Panc1 (cell line): ENCODE measurements at regions not wholly inside any gene's neighbourhood (a gene's known extent, or its start where the extent isn't known, plus 50 kb on each side); places are given as distances from the start of the nearest gene placed in this dataset.
A peak's percentile ranks its signal among the peaks of the same experiment; 100 is the strongest.

ENCODE experiments used
- ATAC-seq: fragments of 200-7000 bp; cut with Tn5 transposase; 2 replicates; pipeline ENCODE4 v1.9.1; 2020; ENCODE audit warnings: mild to moderate bottlenecking, moderate library complexity
- BruUV-seq: library from RNA; stranded (reverse); fragments of 400-500 nt; replicated peaks from 2 replicates; lab custom pipeline; 2021; lab: Mats Ljungman, UMichigan
- CTCF ChIA-PET: fragments of 300-600 bp; sonication (Branson Sonifier 250); formaldehyde crosslinking; loops from one replicate; lab custom pipeline; 2022; ENCODE audit warnings: antibody characterized with exemption; lab: Charles Lee
- POLR2A ChIA-PET: fragments of 300-600 bp; sonication (Branson Sonifier 250); formaldehyde crosslinking; loops from one replicate; lab custom pipeline; 2022; ENCODE audit warnings: antibody characterized with exemption; lab: Charles Lee
- DNase-seq: peaks from one replicate; pipeline ENCODE4 v3.0.0-alpha.2; 2010; ENCODE audit warnings: low read depth, low spot score
- H3K27ac ChIP-seq: 2 replicates; pipeline ENCODE4 v1.5.1; 2011; ENCODE audit warnings: mild to moderate bottlenecking, low read length, inconsistent platforms
- H3K27me3 ChIP-seq: fragments of 200-500 bp; sonication (Bioruptor generic); 2 replicates; pipeline ENCODE4 v1.6.0; 2014; ENCODE audit warnings: low read length, inconsistent platforms; ENCODE audit not compliant: control insufficient read depth, insufficient read depth
- H3K36me3 ChIP-seq: fragments of 200-500 bp; sonication (Bioruptor generic); 2 replicates; pipeline ENCODE4 v1.5.1; 2014; ENCODE audit warnings: inconsistent platforms, mild to moderate bottlenecking, low read length, moderate library complexity; ENCODE audit not compliant: control insufficient read depth, insufficient read depth
- H3K4me1 ChIP-seq: 2 replicates; pipeline ENCODE4 v1.5.1; 2011; ENCODE audit warnings: inconsistent platforms, mild to moderate bottlenecking, low read length, moderate library complexity; ENCODE audit not compliant: control insufficient read depth, insufficient read depth
- H3K4me3 ChIP-seq, 2 experiments: 2 replicates each; pipeline ENCODE4 v1.5.1; 2011 to 2012; ENCODE audit warnings: low read depth in 2 of 2, low read length in 2 of 2, mild to moderate bottlenecking in 2 of 2, inconsistent platforms in 1 of 2, moderate library complexity in 1 of 2
- H3K9me3 ChIP-seq: fragments of 200-500 bp; sonication (Bioruptor generic); 2 replicates; pipeline ENCODE4 v1.5.1; 2014; ENCODE audit warnings: low read depth, mild to moderate bottlenecking, inconsistent platforms, low read length, moderate library complexity; ENCODE audit not compliant: control insufficient read depth, insufficient read depth
- CTCF ChIP-seq: fragments of 450-650 bp; IDR thresholded peaks from 2 replicates; pipeline ENCODE4 v1.5.1; 2017; ENCODE audit warnings: mild to moderate bottlenecking
- POLR2AphosphoS5 ChIP-seq: IDR thresholded peaks from 2 replicates; pipeline ENCODE4 v1.6.1; 2012; ENCODE audit warnings: mild to moderate bottlenecking, low read depth, low read length, moderate library complexity
- REST ChIP-seq, 2 experiments: IDR thresholded peaks; 2 replicates each; pipeline ENCODE4 v1.6.1; 2011 to 2012; ENCODE audit warnings: low read depth in 2 of 2, control low read depth in 1 of 2, low read length in 1 of 2, mild to moderate bottlenecking in 1 of 2, moderate library complexity in 1 of 2; ENCODE audit not compliant: insufficient read depth in 1 of 2
- SIN3A ChIP-seq: IDR thresholded peaks from 2 replicates; pipeline ENCODE4 v1.6.1; 2012; ENCODE audit warnings: low read depth, mild to moderate bottlenecking, low read length, moderate library complexity, borderline replicate concordance; ENCODE audit not compliant: insufficient read depth
- TCF7L2 ChIP-seq: IDR thresholded peaks from 2 replicates; pipeline ENCODE4 v1.6.1; 2011; ENCODE audit warnings: mild to moderate bottlenecking, low read depth, low read length, inconsistent platforms
- in situ Hi-C: cut with HindIII; loops from 2 replicates; pipeline ENCODE4 v1.10.0; 2016; ENCODE audit warnings: low sequenced_read_pairs, low pct_unique_long_range_greater_than_20kb
- intact Hi-C: fragments of 100-400 bp; cut with micrococcal nuclease; formaldehyde crosslinking; loops from one replicate; pipeline ENCODE4 v1.10.0; 2022; ENCODE audit not compliant: unreplicated experiment

- Histone ChIP-seq H3K27ac (no peak overlapping the region), H3K4me1 (no peaks in the 10 kb centered on the region), H3K36me3 (no peaks in the 10 kb centered on the region), H3K4me3 (no peak overlapping the region), H3K9me3 (peaks cover 7% of the 10 kb centered on the region; the same call in 1 of the 2 replicates), H3K27me3 (no peaks in the 10 kb centered on the region)
- DNase-seq, result no peak
- CTCF ChIA-PET, result no interaction called here
- no peak for ATAC-seq
- intact Hi-C loops (no loop called here), in situ Hi-C loops (no loop called here)
- no peak for TF ChIP-seq TCF7L2
- BruUV-seq, result no TSS peak
- POLR2A ChIA-PET, result no interaction called here
Observed at GRCh38 chr12:47548401-47548800, 157.4 kb downstream of the RPAP3 start.

- CTCF ChIA-PET, result interaction anchor here (0.7 kb wide), 1 partner anchor 89 kb away, joined by 3 read pairs; no protein-coding TSS in a partner anchor
- H3K36me3 ChIP-seq, result no peaks in the 10 kb centered on the region
- no peak overlapping the region for H3K27ac ChIP-seq
- peak; percentile 38; the same call in 1 of the 2 replicates for TF ChIP-seq CTCF
- no peak for TF ChIP-seq SIN3A
- in situ Hi-C loops, result no loop called here
- DNase-seq (no peak), ATAC-seq (no peak)
- H3K27me3 ChIP-seq, result no peaks in the 10 kb centered on the region
- BruUV-seq, result no TSS peak
- no peaks in the 10 kb centered on the region for H3K4me1 ChIP-seq
- intact Hi-C loops, result no loop called here
- POLR2A ChIA-PET, result no interaction called here
- no peak overlapping the region for H3K4me3 ChIP-seq
- no peaks in the 10 kb centered on the region for H3K9me3 ChIP-seq
Observed at GRCh38 chr12:47547077-47547476, 158.8 kb downstream of the RPAP3 start.

- Histone ChIP-seq H3K27ac (no peak overlapping the region), H3K4me3 (no peak overlapping the region), H3K9me3 (no peaks in the 10 kb centered on the region), H3K4me1 (no peaks in the 10 kb centered on the region), H3K27me3 (no peaks in the 10 kb centered on the region), H3K36me3 (no peaks in the 10 kb centered on the region)
- ATAC-seq (no peak), DNase-seq (no peak)
- TF ChIP-seq CTCF, result no peak
- TF ChIP-seq SIN3A, result no peak
- TF ChIP-seq POLR2AphosphoS5, result no peak
- no peak for TF ChIP-seq TCF7L2
- TF ChIP-seq REST (IDR thresholded peaks at IDR 0.05; ENCODE audit: insufficient read depth in 1 of 2, low read depth in 2 of 2, low read length in 1 of 2), result no peak
- no TSS peak for BruUV-seq
- ChIA-PET POLR2A (interaction anchor here (0.7 kb wide), 1 partner anchor 671 kb away, joined by 3 read pairs; no protein-coding TSS in a partner anchor), CTCF (no interaction called here)
- in situ Hi-C loops (no loop called here), intact Hi-C loops (no loop called here)
Observed at GRCh38 chr12:47545938-47546609, 159.8 kb downstream of the RPAP3 start.
